IMR-90 (cell line): ENCODE measurements at regions not wholly inside any gene's neighbourhood (a gene's known extent, or its start where the extent isn't known, plus 50 kb on each side); places are given as distances from the start of the nearest gene placed in this dataset.

Experiments used
- ATAC-seq: fragments of 200-7000 bp; cut with Tn5 transposase; 2 replicates; pipeline ENCODE4 v1.9.1; 2020; ENCODE audit warnings: low read depth, mild to moderate bottlenecking, moderate library complexity
- BruUV-seq: library from RNA; stranded (reverse); fragments of 400-500 nt; replicated peaks from 2 replicates; lab custom pipeline; 2021; lab: Mats Ljungman, UMichigan
- CTCF ChIA-PET: fragments of 300-600 bp; formaldehyde crosslinking; extraction: SDS; loops from one replicate; lab custom pipeline; 2021; ENCODE audit warnings: antibody characterized with exemption; lab: Yijun Ruan, JAX
- POLR2A ChIA-PET: fragments of 300-600 bp; sonication (Branson Sonifier 250); formaldehyde crosslinking; loops from one replicate; lab custom pipeline; 2022; ENCODE audit warnings: antibody characterized with exemption; ENCODE audit not compliant: unreplicated experiment; lab: Charles Lee
- DNase-seq: peaks from one replicate; pipeline ENCODE4 v3.0.0; 2013
- H2AFZ ChIP-seq: replicated peaks from 2 replicates; pipeline ENCODE3; 2013; ENCODE audit warnings: low read length, mild to moderate bottlenecking; ENCODE audit not compliant: poor library complexity
- H2AK5ac ChIP-seq: 2 replicates; pipeline ENCODE4 v1.6.1; 2013; ENCODE audit warnings: low read depth, low read length, inconsistent platforms
- H2AK9ac ChIP-seq: replicated peaks from 2 replicates; pipeline ENCODE3; 2013; ENCODE audit warnings: mild to moderate bottlenecking, low read depth, low read length, moderate library complexity; ENCODE audit not compliant: poor library complexity
- H2BK120ac ChIP-seq: 2 replicates; pipeline ENCODE4 v1.6.1; 2013; ENCODE audit warnings: low read depth, low read length, inconsistent platforms
- H2BK15ac ChIP-seq: 3 replicates; pipeline ENCODE4 v1.6.1; 2013; ENCODE audit warnings: low read depth, low read length, inconsistent platforms
- H2BK20ac ChIP-seq: 2 replicates; pipeline ENCODE4 v1.6.1; 2013; ENCODE audit warnings: low read depth, mild to moderate bottlenecking, inconsistent platforms, low read length, moderate library complexity
- H2BK5ac ChIP-seq: 2 replicates; pipeline ENCODE4 v1.6.1; 2013; ENCODE audit warnings: mild to moderate bottlenecking, low read depth, low read length, inconsistent platforms; ENCODE audit not compliant: poor library complexity, severe bottlenecking
- H3K14ac ChIP-seq: replicated peaks from 2 replicates; pipeline ENCODE4 v1.6.1; 2013; ENCODE audit warnings: low read depth, low read length, inconsistent platforms
- H3K18ac ChIP-seq: 2 replicates; pipeline ENCODE4 v1.6.1; 2013; ENCODE audit warnings: low read depth, low read length, control low read depth
- H3K23ac ChIP-seq: 2 replicates; pipeline ENCODE4 v1.6.1; 2013; ENCODE audit warnings: low read depth, low read length, inconsistent platforms
- H3K27ac ChIP-seq: 2 replicates; pipeline ENCODE4 v1.5.1; 2013; ENCODE audit warnings: mild to moderate bottlenecking, control low read depth, low read length; ENCODE audit not compliant: insufficient read depth
- H3K27me3 ChIP-seq: 2 replicates; pipeline ENCODE4 v1.6.1; 2013; ENCODE audit warnings: low read length; ENCODE audit not compliant: control insufficient read depth, insufficient read depth
- H3K36me3 ChIP-seq: 2 replicates; pipeline ENCODE4 v1.6.1; 2013; ENCODE audit warnings: low read length, mixed read lengths; ENCODE audit not compliant: control insufficient read depth, insufficient read depth
- H3K4ac ChIP-seq: 2 replicates; pipeline ENCODE4 v1.6.1; 2013; ENCODE audit warnings: low read depth, low read length, inconsistent platforms
- H3K4me1 ChIP-seq: 2 replicates; pipeline ENCODE4 v1.6.1; 2013; ENCODE audit warnings: low read length, mixed read lengths; ENCODE audit not compliant: control insufficient read depth, insufficient read depth
- H3K4me2 ChIP-seq: 2 replicates; pipeline ENCODE4 v1.6.1; 2013; ENCODE audit warnings: low read depth, mild to moderate bottlenecking, control low read depth, low read length, moderate library complexity
- H3K4me3 ChIP-seq: 2 replicates; pipeline ENCODE4 v1.5.1; 2013; ENCODE audit warnings: low read depth, mild to moderate bottlenecking, control low read depth, low read length, moderate library complexity; ENCODE audit not compliant: insufficient read depth
- H3K56ac ChIP-seq: 2 replicates; pipeline ENCODE4 v1.6.1; 2013; ENCODE audit warnings: low read length, inconsistent platforms; ENCODE audit not compliant: insufficient read depth; ENCODE audit errors: extremely low read depth
- H3K79me1 ChIP-seq, 2 experiments: 2 replicates each; pipeline ENCODE4 v1.6.1; 2013; ENCODE audit warnings: low read length in 2 of 2, inconsistent platforms in 1 of 2, low read depth in 1 of 2
- H3K9ac ChIP-seq: 2 replicates; pipeline ENCODE4 v1.6.1; 2013; ENCODE audit warnings: low read depth, low read length, control low read depth
- H3K9me1 ChIP-seq: 2 replicates; pipeline ENCODE4 v1.6.1; 2013; ENCODE audit warnings: low read length, inconsistent platforms; ENCODE audit not compliant: insufficient read depth
- H3K9me3 ChIP-seq: 2 replicates; pipeline ENCODE4 v1.6.1; 2013; ENCODE audit warnings: low read length; ENCODE audit not compliant: control insufficient read depth, insufficient read depth
- H4K20me1 ChIP-seq: 2 replicates; pipeline ENCODE4 v1.6.1; 2013; ENCODE audit warnings: low read length, inconsistent platforms; ENCODE audit not compliant: insufficient read depth
- H4K5ac ChIP-seq: 2 replicates; pipeline ENCODE4 v1.6.1; 2013; ENCODE audit warnings: mild to moderate bottlenecking, low read depth, low read length, control low read depth
- H4K8ac ChIP-seq, 2 experiments: 2 replicates each; pipeline ENCODE4 v1.6.1; 2013; ENCODE audit warnings: low read depth in 2 of 2, low read length in 2 of 2, control low read depth in 1 of 2, inconsistent platforms in 1 of 2
- H4K91ac ChIP-seq: 2 replicates; pipeline ENCODE4 v1.6.1; 2013; ENCODE audit warnings: low read depth, low read length, inconsistent platforms; ENCODE audit not compliant: insufficient read depth
- CHD1 ChIP-seq: IDR thresholded peaks from 2 replicates; pipeline ENCODE4 v1.6.1; 2012; ENCODE audit warnings: low read depth, low read length, improper control_type of control experiment
- CTCF ChIP-seq: conservative IDR thresholded peaks from 2 replicates; pipeline ENCODE4 v1.5.1; 2012; ENCODE audit warnings: mild to moderate bottlenecking, low read depth, low read length, improper control_type of control experiment
- FOS ChIP-seq: fragments of 150-350 bp; IDR thresholded peaks from 2 replicates; pipeline ENCODE4 v1.6.1; 2016; ENCODE audit warnings: low read depth, low read length
- MXI1 ChIP-seq: IDR thresholded peaks from 2 replicates; pipeline ENCODE4 v1.6.1; 2012; ENCODE audit warnings: low read depth, mild to moderate bottlenecking, low read length, moderate library complexity, borderline replicate concordance
- NFE2L2 ChIP-seq: fragments of 150-350 bp; IDR thresholded peaks from 2 replicates; pipeline ENCODE4 v1.6.1; 2016; ENCODE audit warnings: low read depth, mild to moderate bottlenecking, low read length
- POLR2A ChIP-seq: IDR thresholded peaks from 2 replicates; pipeline ENCODE4 v1.6.1; 2012; ENCODE audit warnings: mild to moderate bottlenecking, low read depth, low read length
- RCOR1 ChIP-seq: IDR thresholded peaks from 2 replicates; pipeline ENCODE4 v1.6.1; 2012; ENCODE audit warnings: mild to moderate bottlenecking, low read length, improper control_type of control experiment; ENCODE audit not compliant: insufficient replicate concordance
- USF2 ChIP-seq: fragments of 150-350 bp; IDR thresholded peaks from 2 replicates; pipeline ENCODE4 v1.6.1; 2017; ENCODE audit warnings: mild to moderate bottlenecking, antibody characterized with exemption, low read length, low read depth
- WGBS, 2 experiments: methylation state at CpG; one replicate each; pipeline versions ENCODE4 v1.1.5 to v1.1.7; 2013; ENCODE audit warnings: missing lambda C conversion rate in 2 of 2; ENCODE audit not compliant: insufficient read length in 1 of 2; ENCODE audit errors: extremely low coverage in 2 of 2; 5-methylcytosine and 5-hydroxymethylcytosine counted together
- dilution Hi-C: fragments of 300-500 bp; cut with HindIII; formaldehyde crosslinking; loops from one replicate; pipeline ENCODE4 v1.14.3; 2018; ENCODE audit warnings: low sequenced_read_pairs; ENCODE audit not compliant: unreplicated experiment
- in situ Hi-C: fragments of 300-500 bp; cut with MboI; formaldehyde crosslinking; loops from 3 replicates; pipeline ENCODE4 v1.14.3; 2019; ENCODE audit warnings: low sequenced_read_pairs, inconsistent platforms, mixed read lengths
- intact Hi-C: fragments of 100-400 bp; cut with micrococcal nuclease; formaldehyde crosslinking; loops from 2 replicates; pipeline ENCODE4 v1.10.0; 2022

- no peak overlapping the region for H3K4ac ChIP-seq
- POLR2A ChIA-PET = no interaction called here
- H2BK20ac ChIP-seq = no peak overlapping the region
- no peak for DNase-seq
- H3K23ac ChIP-seq = no peak overlapping the region
- dilution Hi-C loops = no loop called here
- H2BK15ac ChIP-seq = no peak overlapping the region
- H3K27ac ChIP-seq = no peak overlapping the region
- H4K8ac ChIP-seq = no peak overlapping the region
- no peak overlapping the region for H3K56ac ChIP-seq
- no peaks in the 10 kb centered on the region for H3K27me3 ChIP-seq
- no peak overlapping the region for H2BK120ac ChIP-seq
- H2AK9ac ChIP-seq = no peak overlapping the region
- H3K36me3 ChIP-seq = no peaks in the 10 kb centered on the region
- no peak overlapping the region for H2AFZ ChIP-seq
- in situ Hi-C loops = no loop called here
- WGBS, 2 experiments = no CpG with 5 or more reads among the region's 4 CpGs
- no peak overlapping the region for H4K5ac ChIP-seq
- no peak for ATAC-seq
- no peak for TF ChIP-seq USF2
- no peak for TF ChIP-seq RCOR1
- TF ChIP-seq FOS = no peak
- no peak for TF ChIP-seq NFE2L2
- no peak for TF ChIP-seq CHD1
- no peak for TF ChIP-seq POLR2A
- TF ChIP-seq CTCF = no peak
- TF ChIP-seq MXI1 = no peak
- no peak overlapping the region for H3K9ac ChIP-seq
- no peak overlapping the region for H2BK5ac ChIP-seq
- intact Hi-C loops = no loop called here
- H3K9me1 ChIP-seq = no peaks in the 10 kb centered on the region
- H4K20me1 ChIP-seq = no peaks in the 10 kb centered on the region
- H4K91ac ChIP-seq = no peak overlapping the region
- no peak overlapping the region for H2AK5ac ChIP-seq
- no peak overlapping the region for H3K4me2 ChIP-seq
- no peak overlapping the region for H3K4me3 ChIP-seq
- H3K79me1 ChIP-seq = no peaks in the 10 kb centered on the region
- CTCF ChIA-PET = no interaction called here
- BruUV-seq = no TSS peak
- H3K4me1 ChIP-seq = no peaks in the 10 kb centered on the region
- no peaks in the 10 kb centered on the region for H3K9me3 ChIP-seq
- H3K18ac ChIP-seq = no peak overlapping the region
- H3K14ac ChIP-seq = no peak overlapping the region
These were observed 520.5 kb upstream of the ADGRB3 start for GRCh38 chr6:68114463-68115047.
